NCI-H2107 treated with DMSO at 0.1 percent for 48 hours (cell line): ENCODE measurements at regions not wholly inside any gene's neighbourhood (a gene's known extent, or its start where the extent isn't known, plus 50 kb on each side); places are given as distances from the start of the nearest gene placed in this dataset.

Experiments used
- DNase-seq: peaks from one replicate; lab custom pipeline; 2025; ENCODE audit not compliant: unreplicated experiment; lab: John Stamatoyannopoulos, UW

GRCh38 chr5:169450464-169450863 is 133.1 kb upstream of the SPDL1 start:
- no peak for DNase-seq

- no peak for DNase-seq
Measured at GRCh38 chr5:169448826-169449225, 134.7 kb upstream of the SPDL1 start.

- no peak for DNase-seq
Measured at GRCh38 chr5:169445191-169445590, 138.4 kb upstream of the SPDL1 start.

GRCh38 chr5:169442913-169443784 is 140.4 kb upstream of the SPDL1 start:
- no peak for DNase-seq

GRCh38 chr5:169442403-169442874 is 141.1 kb upstream of the SPDL1 start:
- DNase-seq = no peak

GRCh38 chr5:169440107-169440705 is 139.3 kb upstream of the SLIT3 start:
- DNase-seq = no peak

GRCh38 chr5:169439362-169439761 is 138.4 kb upstream of the SLIT3 start:
- DNase-seq = no peak

- DNase-seq = no peak
Measured at GRCh38 chr5:169435506-169436229, 134.7 kb upstream of the SLIT3 start.

GRCh38 chr5:169433221-169433651 is 132.3 kb upstream of the SLIT3 start:
- DNase-seq = no peak

- no peak for DNase-seq
Measured at GRCh38 chr5:169431386-169431785, 130.4 kb upstream of the SLIT3 start.

- DNase-seq = no peak
Measured at GRCh38 chr5:169430671-169431070, 129.7 kb upstream of the SLIT3 start.

GRCh38 chr5:169429044-169429443 is 128.1 kb upstream of the SLIT3 start:
- no peak for DNase-seq

- no peak for DNase-seq
Measured at GRCh38 chr5:169426784-169427183, 125.8 kb upstream of the SLIT3 start.

GRCh38 chr5:169424670-169425378 is 123.9 kb upstream of the SLIT3 start:
- DNase-seq = no peak

GRCh38 chr5:169424279-169424655 is 123.3 kb upstream of the SLIT3 start:
- DNase-seq = no peak

GRCh38 chr5:169423580-169424278 is 122.8 kb upstream of the SLIT3 start:
- DNase-seq = no peak

GRCh38 chr5:169422087-169422486 is 121.1 kb upstream of the SLIT3 start:
- no peak for DNase-seq

GRCh38 chr5:169421677-169422076 is 120.7 kb upstream of the SLIT3 start:
- no peak for DNase-seq

- DNase-seq = no peak
Measured at GRCh38 chr5:169417676-169418075, 116.7 kb upstream of the SLIT3 start.

GRCh38 chr5:169416583-169417196 is 115.8 kb upstream of the SLIT3 start:
- peak; percentile 45 for DNase-seq
